ENCODE measurements at regions not wholly inside any gene's neighbourhood (a gene's known extent, or its start where the extent isn't known, plus 50 kb on each side); places are given as distances from the start of the nearest gene placed in this dataset.
A peak's percentile ranks its signal among the peaks of the same experiment; 100 is the strongest.

GRCh38 chr1:178652506-178653490 lies 72.2 kb upstream of the RALGPS2 start:
- Histone ChIP-seq H3K36me3 (no peaks in the 10 kb centered on the region), H3K9me3 (no peaks in the 10 kb centered on the region), H3K27me3 (no peaks in the 10 kb centered on the region), H3K4me1 (peaks cover 0 to 12% (median 0%) of the 10 kb centered on the region in 4 donors), H3K27ac (no peak overlapping the region), H3K4me3 (no peak overlapping the region)
- ATAC-seq, result peak; percentile 40 to 88 (median 64)
- intact Hi-C loops (cut with DNase I), result no loop called here
- no peak for TF ChIP-seq CTCF (IDR thresholded peaks at IDR 0.05)
- TF ChIP-seq POLR2A (IDR thresholded peaks at IDR 0.05), result no peak
- DNase-seq, result peak in 1 of 3 donors; percentile 32
- WGBS (ENCODE audit: insufficient coverage, low coverage, low lambda C conversion rate, missing lambda C conversion rate), result 78% methylated on average over 5 of the region's 8 CpGs

- TF ChIP-seq POLR2A (IDR thresholded peaks at IDR 0.05), result no peak
- TF ChIP-seq CTCF (IDR thresholded peaks at IDR 0.05), result no peak
- intact Hi-C loops (cut with DNase I), result no loop called here
- no peak overlapping the region for H3K4me3 ChIP-seq
- no peaks in the 10 kb centered on the region for H3K27me3 ChIP-seq
- no peaks in the 10 kb centered on the region for H3K9me3 ChIP-seq
- H3K36me3 ChIP-seq, result no peaks in the 10 kb centered on the region
- no peak for DNase-seq
- ATAC-seq, result no peak
- WGBS (ENCODE audit: insufficient coverage, low coverage, low lambda C conversion rate, missing lambda C conversion rate), result 92% methylated on average over 4 of the region's 4 CpGs
- no peak overlapping the region for H3K27ac ChIP-seq
- peaks cover 0 to 5% (median 0%) of the 10 kb centered on the region in 4 donors for H3K4me1 ChIP-seq
Observed at GRCh38 chr1:178659789-178660208, 65.2 kb upstream of the RALGPS2 start.

- intact Hi-C loops (cut with DNase I), result no loop called here
- TF ChIP-seq CTCF (IDR thresholded peaks at IDR 0.05) (no peak), POLR2A (IDR thresholded peaks at IDR 0.05) (no peak)
Observed at GRCh38 chr1:178660461-178660860, 64.6 kb upstream of the RALGPS2 start.

GRCh38 chr1:178664278-178664677 lies 60.8 kb upstream of the RALGPS2 start:
- peaks cover 0 to 12% (median 0%) of the 10 kb centered on the region in 4 donors for H3K4me1 ChIP-seq
- ATAC-seq (peak in 2 of 4 donors; percentile 13 to 48), DNase-seq (no peak)
- H3K27me3 ChIP-seq, result no peaks in the 10 kb centered on the region
- no peak for TF ChIP-seq CTCF (IDR thresholded peaks at IDR 0.05)
- no peak for TF ChIP-seq POLR2A (IDR thresholded peaks at IDR 0.05)
- no peak overlapping the region for H3K4me3 ChIP-seq
- no peaks in the 10 kb centered on the region for H3K9me3 ChIP-seq
- no peak overlapping the region for H3K27ac ChIP-seq
- H3K36me3 ChIP-seq, result no peaks in the 10 kb centered on the region
- 81% methylated on average over 5 of the region's 5 CpGs for WGBS (ENCODE audit: insufficient coverage, low coverage, low lambda C conversion rate, missing lambda C conversion rate)
- intact Hi-C loops (cut with DNase I), result no loop called here

More at GRCh38 chr1:178660461-178660860, 64.6 kb upstream of the RALGPS2 start:
- H3K27ac ChIP-seq, result no peak overlapping the region
- H3K4me3 ChIP-seq, result no peak overlapping the region
- H3K36me3 ChIP-seq, result no peaks in the 10 kb centered on the region
- 92% methylated on average over 1 of the region's 1 CpG for WGBS (ENCODE audit: insufficient coverage, low coverage, low lambda C conversion rate, missing lambda C conversion rate)
- no peaks in the 10 kb centered on the region for H3K27me3 ChIP-seq
- no peaks in the 10 kb centered on the region for H3K9me3 ChIP-seq
- ATAC-seq, result no peak
- DNase-seq, result no peak
- H3K4me1 ChIP-seq, result peaks cover 0 to 5% (median 0%) of the 10 kb centered on the region in 4 donors
